Prostate gland (tissue), 2 donors: ENCODE measurements at regions not wholly inside any gene's neighbourhood (a gene's known extent, or its start where the extent isn't known, plus 50 kb on each side); places are given as distances from the start of the nearest gene placed in this dataset.

Experiments
- CTCF ChIP-seq, 4 experiments: fragments of 200-600 bp in 2 of 4; fragments of 450-650 bp in 2 of 4; sonication (generic) in 2 of 4; IDR thresholded peaks; 1 replicate in 3 of 4; 2 replicates in 1 of 4; pipeline ENCODE4 v1.5.1; 2016 to 2019; ENCODE audit warnings: antibody characterized with exemption in 4 of 4, mild to moderate bottlenecking in 2 of 4, moderate library complexity in 2 of 4
- POLR2AphosphoS5 ChIP-seq: sonication (generic); formaldehyde crosslinking; IDR thresholded peaks from one replicate; pipeline ENCODE4 v1.6.1; 2017; ENCODE audit warnings: antibody characterized with exemption

GRCh38 chrX:1894026-1894294 is 279.1 kb downstream of the ASMT start:
- no peak for TF ChIP-seq CTCF (IDR thresholded peaks at IDR 0.05)
- TF ChIP-seq POLR2AphosphoS5: no peak
